ENCODE measurements at regions not wholly inside any gene's neighbourhood (a gene's known extent, or its start where the extent isn't known, plus 50 kb on each side); places are given as distances from the start of the nearest gene placed in this dataset.
"Not testable (repeated sequence)": the region's sequence is repeated elsewhere in the genome, so short reads cannot be mapped to it uniquely, and the experiment has no call there.

DNA sequence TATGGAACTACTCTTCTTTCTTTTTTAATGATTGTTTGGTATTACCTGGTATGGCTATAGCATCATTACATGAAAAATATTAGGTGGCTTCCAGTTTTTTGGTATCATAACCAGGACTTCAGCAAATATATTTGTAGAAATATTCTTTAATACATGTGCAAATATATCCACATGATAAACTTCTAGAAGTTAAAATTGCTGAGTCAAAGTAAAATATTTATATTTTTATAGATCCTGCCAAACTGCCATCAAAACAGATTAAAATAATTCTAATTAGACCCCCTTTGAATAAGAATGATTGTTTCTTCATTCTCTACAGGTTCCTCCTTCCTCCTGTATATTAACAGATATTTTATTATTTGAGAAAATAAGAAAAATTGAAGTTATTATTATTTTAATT is 708.5 kb upstream of the INTU start:
- no peak for DNase-seq (ENCODE audit: low spot score)

- DNase-seq (ENCODE audit: low spot score) = not testable (repeated sequence)
These were observed 702.7 kb upstream of the INTU start for GRCh38 chr4:126930059-126930458.

DNA sequence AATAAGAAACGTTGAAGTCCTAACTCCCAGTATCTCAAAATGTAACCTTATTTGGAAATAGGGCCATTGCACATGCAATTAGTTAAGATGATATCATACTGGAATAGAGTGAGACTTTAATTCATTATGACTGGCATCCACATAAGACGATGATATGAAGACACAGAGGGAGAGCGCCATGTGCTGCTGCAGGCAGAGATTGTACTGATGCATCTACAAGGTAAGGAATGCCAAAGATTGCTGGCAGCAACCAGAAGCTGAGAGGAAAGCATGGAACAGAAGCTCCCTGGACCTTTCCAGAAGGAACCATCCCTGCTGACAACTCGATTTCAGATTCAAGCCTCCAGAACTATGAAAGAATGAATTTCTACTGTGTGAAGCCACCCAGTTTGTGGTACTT is 697.0 kb upstream of the INTU start:
- DNase-seq (ENCODE audit: low spot score) = no peak

- no peak for DNase-seq (ENCODE audit: low spot score)
These were observed 695.4 kb upstream of the INTU start for GRCh38 chr4:126937342-126937741.

DNA sequence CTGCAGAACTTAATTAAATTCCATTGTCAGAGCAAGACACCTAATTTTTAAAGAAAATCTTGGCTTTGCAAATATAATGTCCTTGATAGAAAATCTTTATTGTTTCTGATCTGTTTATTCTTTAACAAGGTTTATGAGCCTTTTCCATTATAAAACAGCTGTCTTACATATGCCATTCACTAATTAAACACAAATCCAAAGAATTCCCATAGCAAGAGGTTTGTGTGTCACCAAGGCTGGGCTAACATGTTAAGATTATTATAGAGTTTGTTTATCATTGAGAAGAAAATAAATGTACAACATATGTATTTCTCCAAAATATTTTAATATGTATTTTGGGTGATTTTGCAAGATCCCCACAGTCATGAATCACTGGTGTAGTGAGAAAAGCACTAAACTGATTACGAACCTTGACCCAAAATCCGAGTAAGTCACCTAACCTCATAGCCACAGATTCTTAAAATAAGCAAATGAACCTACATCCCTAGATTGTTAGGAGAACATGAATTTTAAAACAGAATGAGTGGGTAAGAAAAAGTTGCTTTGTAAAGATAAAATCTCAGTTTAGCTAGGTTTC is 694.8 kb upstream of the INTU start:
- DNase-seq (ENCODE audit: low spot score) = no peak

GRCh38 chr4:126939401-126939800 is 693.4 kb upstream of the INTU start:
- no peak for DNase-seq (ENCODE audit: low spot score)

DNA sequence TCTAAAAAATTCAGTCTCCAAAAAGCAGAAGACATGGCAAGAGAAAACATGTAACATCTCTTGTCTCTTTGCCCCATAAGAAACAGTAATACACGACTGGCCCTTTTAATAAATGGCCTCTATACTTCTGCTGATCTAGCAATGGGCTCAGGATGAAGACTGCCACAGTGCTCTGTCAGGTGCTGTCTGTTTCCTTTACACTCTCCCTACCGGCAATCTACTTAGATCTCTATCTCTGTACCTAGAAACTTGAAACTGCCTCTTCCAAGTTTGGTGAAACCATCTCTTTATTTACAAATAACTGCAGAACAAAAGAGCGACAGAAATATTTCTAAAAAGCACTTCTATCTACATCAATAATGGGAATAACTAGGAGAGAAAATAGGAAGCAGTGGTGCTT is 685.2 kb upstream of the INTU start:
- no peak for DNase-seq (ENCODE audit: low spot score)

DNA sequence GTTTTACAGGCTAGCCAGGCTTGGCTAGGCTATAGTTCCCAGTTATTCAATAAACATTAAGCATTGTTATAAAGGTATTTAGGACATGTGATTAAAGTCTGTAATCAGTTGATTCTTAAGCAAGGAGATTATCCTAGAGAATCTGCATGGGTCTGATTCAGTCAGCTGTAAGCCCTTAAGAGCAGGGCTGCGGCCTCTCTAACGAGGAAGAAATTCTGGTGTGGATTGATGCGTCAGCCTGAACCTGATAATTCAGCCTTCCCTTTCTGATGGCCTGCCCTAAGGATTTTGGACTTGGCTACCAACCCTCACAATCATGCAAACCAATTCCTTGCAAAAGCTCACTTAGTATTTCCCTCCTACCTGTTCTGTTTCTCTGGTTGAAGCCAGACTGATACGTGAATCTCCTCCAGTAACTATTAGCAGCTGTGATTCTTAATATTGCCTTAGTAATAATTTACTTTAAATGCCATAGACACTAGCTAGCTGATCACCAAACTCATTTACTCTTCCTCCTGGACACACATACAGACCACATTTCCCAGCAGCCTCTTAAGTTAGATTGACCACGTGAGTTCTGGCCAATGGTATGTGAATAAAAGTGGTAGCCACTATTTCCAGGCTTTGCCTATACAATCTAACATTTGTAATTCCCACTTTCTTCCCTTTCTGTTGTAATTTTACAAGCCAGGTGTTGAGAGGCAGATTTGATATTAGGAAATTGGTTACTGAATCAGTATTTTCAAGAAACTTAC is 678.0 kb upstream of the INTU start:
- DNase-seq (ENCODE audit: low spot score) = no peak

- DNase-seq (ENCODE audit: low spot score) = no peak
These were observed 677.2 kb upstream of the INTU start for GRCh38 chr4:126955292-126956183.

GRCh38 chr4:126956184-126956897 is 676.4 kb upstream of the INTU start:
- DNase-seq (ENCODE audit: low spot score) = no peak

DNA sequence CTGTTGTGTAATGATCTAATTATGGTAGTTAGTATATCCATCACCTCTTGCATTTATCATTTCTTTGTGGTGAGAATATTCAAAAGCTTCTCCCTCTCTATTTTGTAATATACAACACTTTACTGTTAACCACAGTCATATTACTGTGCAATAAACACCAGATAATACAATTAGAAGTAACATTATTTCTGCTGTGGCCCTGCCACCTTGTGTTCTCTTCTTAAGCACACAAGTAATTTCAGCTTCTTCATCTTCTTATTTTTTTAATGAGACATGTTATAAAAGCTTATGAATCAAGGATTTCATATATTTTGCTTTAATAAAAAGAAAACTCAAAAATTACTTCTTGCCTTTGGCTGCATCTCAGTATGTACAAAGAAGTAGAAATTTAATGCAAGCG is 675.2 kb upstream of the INTU start:
- DNase-seq (ENCODE audit: low spot score) = no peak

GRCh38 chr4:126957987-126958386 is 674.8 kb upstream of the INTU start:
- DNase-seq (ENCODE audit: low spot score) = no peak

DNA sequence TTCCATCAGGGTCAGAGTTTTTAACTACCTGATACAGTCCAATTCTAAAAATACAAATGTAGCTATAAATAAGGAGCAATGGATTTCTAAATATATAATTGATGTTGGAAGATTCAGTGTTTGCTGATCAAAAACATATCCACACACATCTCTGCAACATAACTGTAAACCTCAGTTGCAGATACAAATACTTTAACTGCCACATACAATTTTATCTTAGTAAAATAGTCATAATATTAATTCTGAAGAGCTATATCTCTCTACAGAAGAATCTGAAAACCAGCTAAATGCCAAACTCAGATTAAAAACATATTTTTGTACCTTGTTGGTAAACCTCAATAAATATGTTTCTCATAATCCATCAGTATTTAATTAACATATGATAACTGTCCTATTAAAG is 674.3 kb upstream of the INTU start:
- no peak for DNase-seq (ENCODE audit: low spot score)

GRCh38 chr4:126959056-126959745 is 673.6 kb upstream of the INTU start:
- DNase-seq (ENCODE audit: low spot score) = no peak

DNA sequence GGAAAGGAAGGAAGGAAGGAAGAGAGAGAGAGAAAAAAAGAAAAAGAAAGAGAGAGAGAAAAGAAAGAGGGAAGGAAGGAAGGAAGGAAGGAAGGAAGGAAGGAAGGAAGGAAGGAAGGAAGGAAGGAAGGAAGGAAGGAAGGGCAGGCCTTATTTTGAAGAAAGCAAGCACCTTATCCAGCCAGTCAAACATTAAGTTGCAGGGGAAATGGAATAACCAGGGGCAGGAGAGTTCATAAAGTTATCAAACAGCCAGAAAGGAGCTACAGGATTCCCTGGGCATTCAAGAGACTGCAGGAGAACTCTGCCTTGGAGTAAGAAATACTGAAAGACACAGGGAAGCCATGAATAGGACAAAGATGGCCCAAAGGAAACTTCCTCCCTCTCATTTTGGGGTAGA is 672.0 kb upstream of the INTU start:
- DNase-seq (ENCODE audit: low spot score) = no peak

GRCh38 chr4:126961661-126962060 is 671.1 kb upstream of the INTU start:
- no peak for DNase-seq (ENCODE audit: low spot score)

GRCh38 chr4:126965877-126966276 is 666.9 kb upstream of the INTU start:
- no peak for DNase-seq (ENCODE audit: low spot score)

DNA sequence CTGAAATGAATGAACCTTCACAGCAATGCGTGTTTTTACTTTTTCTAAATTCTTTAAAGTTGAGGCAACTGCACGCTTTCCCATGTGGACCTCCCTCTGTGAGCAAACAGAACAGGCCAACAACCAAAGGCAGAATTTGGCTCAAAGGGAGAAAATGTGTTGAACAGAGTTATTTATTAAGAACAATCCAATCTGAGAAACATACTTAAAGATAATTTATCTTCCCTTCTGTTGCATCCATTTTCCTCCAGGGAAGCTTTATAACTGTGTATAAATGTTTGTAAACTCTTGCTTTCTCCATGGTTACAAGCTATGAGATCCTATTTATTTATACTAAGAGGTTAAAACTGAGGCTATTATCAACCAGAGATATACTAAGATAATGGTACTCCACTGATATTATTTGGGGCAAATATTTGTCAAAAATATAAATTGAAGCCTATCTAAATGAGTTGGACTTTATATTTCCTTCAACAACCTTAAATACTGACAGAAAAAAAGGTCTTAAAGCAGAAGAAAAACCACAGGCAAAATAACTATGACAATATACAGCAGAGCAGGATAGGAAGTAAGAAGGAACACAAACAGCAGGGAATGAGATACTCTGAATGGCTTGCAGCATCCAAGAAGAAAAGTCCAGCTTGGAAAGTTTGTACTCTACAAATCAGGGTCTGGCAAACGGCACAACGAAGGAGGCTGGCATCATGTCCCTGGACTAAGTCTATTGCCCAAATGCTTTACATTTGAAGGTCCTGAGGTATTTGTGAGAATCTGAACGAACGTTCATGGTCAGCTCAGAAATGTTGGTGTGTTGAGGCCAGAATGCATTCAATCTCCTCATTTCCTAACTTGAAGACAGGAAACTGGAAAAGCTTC is 663.2 kb upstream of the INTU start:
- no peak for DNase-seq (ENCODE audit: low spot score)

DNA sequence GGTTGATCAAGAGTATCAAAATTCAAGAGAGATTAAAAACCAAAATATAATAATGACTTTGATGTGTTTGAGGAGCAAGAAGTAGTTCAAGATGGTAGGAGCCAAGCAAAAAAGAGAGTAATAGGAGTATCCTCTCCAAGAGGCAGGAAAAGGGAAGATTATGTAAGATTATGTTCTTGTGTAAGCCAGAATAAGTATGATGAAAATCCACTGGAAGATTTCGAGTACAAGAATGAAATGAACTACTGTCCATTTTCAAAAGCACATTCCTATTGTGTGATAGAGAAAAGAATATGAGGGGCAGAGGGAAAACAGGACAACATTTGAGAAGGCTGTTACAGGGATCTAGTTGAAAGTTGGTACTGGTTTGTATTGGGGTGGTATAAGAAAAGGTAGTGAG is 659.6 kb upstream of the INTU start:
- DNase-seq (ENCODE audit: low spot score) = no peak

DNA sequence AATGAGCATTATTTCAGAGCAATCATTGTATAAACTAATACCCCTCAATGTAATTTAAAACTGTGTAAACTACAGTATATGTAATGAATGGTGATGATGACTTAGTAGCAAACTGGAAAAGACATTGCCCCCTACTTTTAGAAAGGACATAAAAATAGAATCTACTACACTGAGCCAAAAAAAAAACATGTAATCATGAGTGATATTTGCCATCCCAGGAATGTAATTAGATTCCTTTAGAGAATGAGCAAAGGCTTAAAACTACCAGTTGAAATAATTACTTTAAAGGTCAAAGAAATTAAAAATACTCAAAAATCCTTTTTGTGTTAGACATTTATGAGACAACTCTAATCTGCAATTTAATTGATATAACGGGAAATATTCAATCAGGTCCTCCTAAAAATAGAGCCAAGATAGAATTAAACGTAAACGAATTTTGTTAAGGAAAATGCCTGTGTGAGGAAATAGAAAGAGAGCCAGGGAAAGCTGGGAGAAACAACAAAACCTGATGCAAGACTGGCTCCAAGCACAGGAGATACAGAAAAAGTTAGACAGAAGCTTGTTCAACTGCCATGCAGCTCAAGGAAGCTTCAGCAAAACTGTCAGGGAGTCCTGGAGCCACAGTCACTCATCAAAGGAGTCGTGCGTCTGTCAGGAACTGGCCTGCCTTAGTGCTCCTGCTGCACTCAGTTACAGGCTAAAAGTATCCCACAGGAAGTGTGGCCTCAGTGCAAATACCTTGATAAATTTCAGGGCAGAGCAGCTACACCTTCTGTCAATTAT is 655.7 kb upstream of the INTU start:
- DNase-seq (ENCODE audit: low spot score) = no peak
